ENCODE measurements at regions not wholly inside any gene's neighbourhood (a gene's known extent, or its start where the extent isn't known, plus 50 kb on each side); places are given as distances from the start of the nearest gene placed in this dataset.

- TF ChIP-seq, protein P1, sequence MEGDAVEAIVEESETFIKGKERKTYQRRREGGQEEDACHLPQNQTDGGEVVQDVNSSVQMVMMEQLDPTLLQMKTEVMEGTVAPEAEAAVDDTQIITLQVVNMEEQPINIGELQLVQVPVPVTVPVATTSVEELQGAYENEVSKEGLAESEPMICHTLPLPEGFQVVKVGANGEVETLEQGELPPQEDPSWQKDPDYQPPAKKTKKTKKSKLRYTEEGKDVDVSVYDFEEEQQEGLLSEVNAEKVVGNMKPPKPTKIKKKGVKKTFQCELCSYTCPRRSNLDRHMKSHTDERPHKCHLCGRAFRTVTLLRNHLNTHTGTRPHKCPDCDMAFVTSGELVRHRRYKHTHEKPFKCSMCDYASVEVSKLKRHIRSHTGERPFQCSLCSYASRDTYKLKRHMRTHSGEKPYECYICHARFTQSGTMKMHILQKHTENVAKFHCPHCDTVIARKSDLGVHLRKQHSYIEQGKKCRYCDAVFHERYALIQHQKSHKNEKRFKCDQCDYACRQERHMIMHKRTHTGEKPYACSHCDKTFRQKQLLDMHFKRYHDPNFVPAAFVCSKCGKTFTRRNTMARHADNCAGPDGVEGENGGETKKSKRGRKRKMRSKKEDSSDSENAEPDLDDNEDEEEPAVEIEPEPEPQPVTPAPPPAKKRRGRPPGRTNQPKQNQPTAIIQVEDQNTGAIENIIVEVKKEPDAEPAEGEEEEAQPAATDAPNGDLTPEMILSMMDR (IDR thresholded peaks at IDR 0.05), result no peak
- TF ChIP-seq EZH2 (IDR thresholded peaks at IDR 0.05) (no peak), EZH2phosphoT487 (IDR thresholded peaks at IDR 0.05) (no peak)
These were observed 57.7 kb upstream of the RASD2 start for GRCh38 chr22:35482974-35483373.
